PC-9 (cell line): ENCODE measurements at regions not wholly inside any gene's neighbourhood (a gene's known extent, or its start where the extent isn't known, plus 50 kb on each side); places are given as distances from the start of the nearest gene placed in this dataset.

ENCODE experiments used
- BruUV-seq: library from RNA; stranded (reverse); fragments of 400-500 nt; replicated peaks from 2 replicates; lab custom pipeline; 2021; lab: Mats Ljungman, UMichigan
- CTCF ChIA-PET: fragments of 300-600 bp; sonication (Branson Sonifier 250); formaldehyde crosslinking; loops from one replicate; lab custom pipeline; 2022; ENCODE audit warnings: antibody characterized with exemption; lab: Charles Lee
- POLR2A ChIA-PET: fragments of 300-600 bp; sonication (Branson Sonifier 250); formaldehyde crosslinking; loops from one replicate; lab custom pipeline; 2022; ENCODE audit warnings: antibody characterized with exemption; ENCODE audit not compliant: unreplicated experiment; lab: Charles Lee
- DNase-seq, 2 experiments: peaks; one replicate each; pipeline versions ENCODE4 v3.0.0 to v3.0.0-alpha.2; 2015 to 2022; ENCODE audit warnings: mixed read lengths in 1 of 2
- H2AFZ ChIP-seq: fragments of 200-600 bp; sonication (generic); 2 replicates; pipeline ENCODE4 v1.8.1; 2017; ENCODE audit warnings: antibody characterized with exemption
- H3F3A ChIP-seq: fragments of 200-600 bp; sonication (generic); 2 replicates; pipeline ENCODE4 v1.8.1; 2017; ENCODE audit warnings: antibody characterized with exemption, mild to moderate bottlenecking, low read depth; ENCODE audit not compliant: insufficient read depth
- H3K27ac ChIP-seq: fragments of 200-600 bp; sonication (generic); 2 replicates; pipeline ENCODE4 v1.6.1; 2016; ENCODE audit warnings: mixed run types
- H3K27me3 ChIP-seq: fragments of 200-600 bp; sonication (generic); 2 replicates; pipeline ENCODE4 v1.6.1; 2016; ENCODE audit warnings: low read depth, mixed run types; ENCODE audit not compliant: insufficient read depth
- H3K36me3 ChIP-seq: fragments of 200-600 bp; sonication (generic); 2 replicates; pipeline ENCODE4 v1.6.1; 2016; ENCODE audit warnings: low read depth, mixed run types
- H3K4me1 ChIP-seq: fragments of 200-600 bp; sonication (generic); replicated peaks from 2 replicates; pipeline ENCODE4 v1.6.1; 2016; ENCODE audit warnings: mixed run types; ENCODE audit not compliant: insufficient read depth
- H3K4me2 ChIP-seq: fragments of 200-600 bp; sonication (generic); 2 replicates; pipeline ENCODE4 v1.6.1; 2017; ENCODE audit warnings: mixed run types
- H3K4me3 ChIP-seq: fragments of 200-600 bp; sonication (generic); 2 replicates; pipeline ENCODE4 v1.6.1; 2016; ENCODE audit warnings: mixed run types
- H3K79me2 ChIP-seq: fragments of 200-600 bp; sonication (generic); 2 replicates; pipeline ENCODE4 v1.6.1; 2017; ENCODE audit warnings: low read depth, mixed run types
- H3K9me2 ChIP-seq: fragments of 200-600 bp; sonication (generic); 2 replicates; pipeline ENCODE4 v1.8.1; 2017; ENCODE audit warnings: mild to moderate bottlenecking; ENCODE audit not compliant: insufficient read depth
- H3K9me3 ChIP-seq: fragments of 200-600 bp; sonication (generic); 2 replicates; pipeline ENCODE4 v1.8.1; 2016; ENCODE audit warnings: low read depth; ENCODE audit not compliant: insufficient read depth
- H4K20me1 ChIP-seq: fragments of 200-600 bp; sonication (generic); 2 replicates; pipeline ENCODE4 v1.8.1; 2017; ENCODE audit not compliant: insufficient read depth
- CTCF ChIP-seq: fragments of 200-600 bp; sonication (generic); conservative IDR thresholded peaks from 2 replicates; pipeline ENCODE4 v1.6.1; 2017; ENCODE audit warnings: mixed run types, antibody characterized with exemption, mild to moderate bottlenecking, moderate library complexity
- EZH2 ChIP-seq: fragments of 200-600 bp; sonication (generic); IDR thresholded peaks from 2 replicates; pipeline ENCODE4 v1.8.0; 2017; ENCODE audit warnings: antibody characterized with exemption, low read depth
- intact Hi-C: fragments of 100-400 bp; cut with micrococcal nuclease; formaldehyde crosslinking; loops from one replicate; pipeline ENCODE4 v1.10.0; 2022; ENCODE audit not compliant: unreplicated experiment

GRCh38 chr5:89004379-89004778 lies 121.4 kb upstream of the MEF2C start:
- ChIA-PET CTCF (no interaction called here), POLR2A (no interaction called here)
- intact Hi-C loops: no loop called here
- TF ChIP-seq CTCF (no peak), EZH2 (no peak)
- no TSS peak for BruUV-seq
- Histone ChIP-seq H2AFZ (no peak overlapping the region), H3K27me3 (no peaks in the 10 kb centered on the region), H3K9me3 (no peaks in the 10 kb centered on the region), H3K4me1 (no peaks in the 10 kb centered on the region), H3K36me3 (no peaks in the 10 kb centered on the region), H3K79me2 (no peaks in the 10 kb centered on the region), H3F3A (no peaks in the 10 kb centered on the region), H3K9me2 (no peaks in the 10 kb centered on the region), H3K27ac (no peak overlapping the region), H3K4me3 (no peak overlapping the region), H3K4me2 (no peak overlapping the region), H4K20me1 (no peaks in the 10 kb centered on the region)
- DNase-seq: no peak

GRCh38 chr5:89003563-89004036 lies 120.6 kb upstream of the MEF2C start:
- TF ChIP-seq CTCF: no peak
- TF ChIP-seq EZH2: no peak
- POLR2A ChIA-PET: interaction anchor here (0.6 kb wide), 1 partner anchor 139 kb away, joined by 4 read pairs; no protein-coding TSS in a partner anchor
- intact Hi-C loops: no loop called here
- Histone ChIP-seq H3K4me3 (no peak overlapping the region), H3K9me2 (no peaks in the 10 kb centered on the region), H3K79me2 (no peaks in the 10 kb centered on the region), H2AFZ (no peak overlapping the region), H3K27ac (no peak overlapping the region), H4K20me1 (no peaks in the 10 kb centered on the region), H3K4me2 (no peak overlapping the region), H3F3A (no peaks in the 10 kb centered on the region), H3K36me3 (no peaks in the 10 kb centered on the region), H3K9me3 (no peaks in the 10 kb centered on the region), H3K27me3 (no peaks in the 10 kb centered on the region), H3K4me1 (no peaks in the 10 kb centered on the region)
- CTCF ChIA-PET: no interaction called here
- DNase-seq: no peak
- BruUV-seq: no TSS peak

DNA sequence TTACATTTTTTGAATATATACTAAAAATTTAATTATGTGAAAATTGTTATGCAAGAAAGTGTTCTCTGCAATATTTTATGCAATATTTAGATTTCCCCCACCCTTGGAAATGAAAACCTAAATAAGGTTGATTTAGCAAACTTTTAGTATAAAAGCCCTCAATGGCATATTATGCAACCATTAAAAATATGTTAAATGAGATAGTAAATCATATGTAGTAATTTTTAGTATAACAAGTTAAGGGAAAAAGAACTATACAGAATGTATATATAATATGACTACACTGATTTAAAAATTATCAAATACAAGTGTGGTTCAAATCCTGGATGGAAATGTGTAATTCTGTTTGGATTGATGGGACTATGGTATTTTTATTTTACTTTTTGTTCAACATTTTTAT lies 116.9 kb upstream of the MEF2C start:
- TF ChIP-seq CTCF (no peak), EZH2 (no peak)
- no peaks in the 10 kb centered on the region for H4K20me1 ChIP-seq
- H3K79me2 ChIP-seq: no peaks in the 10 kb centered on the region
- H3K4me2 ChIP-seq: no peak overlapping the region
- no peaks in the 10 kb centered on the region for H3F3A ChIP-seq
- H3K27ac ChIP-seq: no peak overlapping the region
- H3K27me3 ChIP-seq: no peaks in the 10 kb centered on the region
- ChIA-PET CTCF (no interaction called here), POLR2A (no interaction called here)
- no peaks in the 10 kb centered on the region for H3K9me3 ChIP-seq
- H3K9me2 ChIP-seq: no peaks in the 10 kb centered on the region
- no peak for DNase-seq
- H3K36me3 ChIP-seq: no peaks in the 10 kb centered on the region
- no TSS peak for BruUV-seq
- H3K4me3 ChIP-seq: no peak overlapping the region
- no peak overlapping the region for H2AFZ ChIP-seq
- intact Hi-C loops: no loop called here
- no peaks in the 10 kb centered on the region for H3K4me1 ChIP-seq
